Spleen (tissue), 7 donors: ENCODE measurements at regions not wholly inside any gene's neighbourhood (a gene's known extent, or its start where the extent isn't known, plus 50 kb on each side); places are given as distances from the start of the nearest gene placed in this dataset.

ENCODE experiments used
- POLR2A ChIP-seq, 3 donors: fragments of 450-650 bp; IDR thresholded peaks; one replicate each; pipeline ENCODE4 v1.5.1; 2017; ENCODE audit warnings: antibody characterized with exemption in 3 of 3, mild to moderate bottlenecking in 1 of 3
- TF ChIP-seq, protein P1 (sequence below), 11 experiments: fragments of 200-600 bp in 7 of 11; fragments of 450-650 bp in 4 of 11; sonication (generic) in 4 of 11; IDR thresholded peaks in 8 of 11; conservative IDR thresholded peaks in 3 of 11; 1 replicate in 7 of 11; 2 replicates in 4 of 11; pipeline versions ENCODE4 v1.4.0 to v1.8.0; 2016 to 2021; ENCODE audit warnings: antibody characterized with exemption in 11 of 11, inconsistent platforms in 4 of 11, mild to moderate bottlenecking in 1 of 11
- donor health status: DM: no; HTN: no; CAD: no; lungs with moderate emphysema.
- donor health status: DM: no; HTN: no; CAD: no.
- donor health status: DM: no; HTN: no; CAD: no.

DNA sequence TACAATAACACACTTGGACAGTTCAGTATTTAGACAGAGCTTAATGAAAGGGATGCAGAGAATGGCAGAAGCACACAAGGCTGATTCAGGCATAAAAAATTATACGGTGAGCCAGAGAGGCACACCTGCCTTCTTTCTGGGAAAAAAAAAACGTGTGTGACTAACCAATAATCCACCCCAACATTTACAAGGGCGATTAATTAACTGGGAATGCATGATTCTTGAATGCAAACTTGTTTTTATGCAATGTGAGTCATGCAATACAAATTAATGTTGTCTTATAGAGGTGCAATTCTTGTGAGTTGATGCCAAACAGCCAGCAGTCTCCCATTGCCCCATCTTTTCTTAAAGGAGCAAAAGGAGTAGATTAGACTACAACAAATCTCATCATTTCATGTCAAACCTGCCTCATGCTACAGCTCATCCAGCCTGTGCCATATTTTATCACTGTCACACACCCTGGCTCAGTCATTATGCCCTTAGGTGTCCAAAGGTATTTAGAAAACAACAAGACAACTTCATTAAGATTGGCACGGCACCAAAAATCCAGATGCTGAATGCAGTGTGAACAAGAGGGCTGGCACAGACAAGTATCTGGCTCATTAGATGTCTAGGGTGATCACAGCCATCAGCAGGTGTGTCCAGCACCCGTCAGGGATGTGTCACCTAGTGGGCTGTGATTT lies 721.1 kb downstream of the EFNB2 start:
- TF ChIP-seq, protein P1, sequence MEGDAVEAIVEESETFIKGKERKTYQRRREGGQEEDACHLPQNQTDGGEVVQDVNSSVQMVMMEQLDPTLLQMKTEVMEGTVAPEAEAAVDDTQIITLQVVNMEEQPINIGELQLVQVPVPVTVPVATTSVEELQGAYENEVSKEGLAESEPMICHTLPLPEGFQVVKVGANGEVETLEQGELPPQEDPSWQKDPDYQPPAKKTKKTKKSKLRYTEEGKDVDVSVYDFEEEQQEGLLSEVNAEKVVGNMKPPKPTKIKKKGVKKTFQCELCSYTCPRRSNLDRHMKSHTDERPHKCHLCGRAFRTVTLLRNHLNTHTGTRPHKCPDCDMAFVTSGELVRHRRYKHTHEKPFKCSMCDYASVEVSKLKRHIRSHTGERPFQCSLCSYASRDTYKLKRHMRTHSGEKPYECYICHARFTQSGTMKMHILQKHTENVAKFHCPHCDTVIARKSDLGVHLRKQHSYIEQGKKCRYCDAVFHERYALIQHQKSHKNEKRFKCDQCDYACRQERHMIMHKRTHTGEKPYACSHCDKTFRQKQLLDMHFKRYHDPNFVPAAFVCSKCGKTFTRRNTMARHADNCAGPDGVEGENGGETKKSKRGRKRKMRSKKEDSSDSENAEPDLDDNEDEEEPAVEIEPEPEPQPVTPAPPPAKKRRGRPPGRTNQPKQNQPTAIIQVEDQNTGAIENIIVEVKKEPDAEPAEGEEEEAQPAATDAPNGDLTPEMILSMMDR (IDR thresholded peaks at IDR 0.05 in 8 of 11, conservative IDR thresholded peaks at IDR 0.05 in 3 of 11), result no peak
- no peak for TF ChIP-seq POLR2A (IDR thresholded peaks at IDR 0.05)
